OCI-LY3 (cell line): ENCODE measurements at regions not wholly inside any gene's neighbourhood (a gene's known extent, or its start where the extent isn't known, plus 50 kb on each side); places are given as distances from the start of the nearest gene placed in this dataset.

Experiments
- EZH2phosphoT487 ChIP-seq: fragments of 200-600 bp; shearing (Covaris generic); IDR thresholded peaks from 2 replicates; pipeline ENCODE4 v1.6.1; 2018; ENCODE audit warnings: antibody characterized with exemption, mixed run types, low read depth
- TF ChIP-seq, protein P1 (sequence below): fragments of 200-600, 300-600 bp; sonication (generic); IDR thresholded peaks from 2 replicates; pipeline ENCODE4 v1.5.1; 2014; ENCODE audit warnings: antibody characterized with exemption, low read length, low read depth

DNA sequence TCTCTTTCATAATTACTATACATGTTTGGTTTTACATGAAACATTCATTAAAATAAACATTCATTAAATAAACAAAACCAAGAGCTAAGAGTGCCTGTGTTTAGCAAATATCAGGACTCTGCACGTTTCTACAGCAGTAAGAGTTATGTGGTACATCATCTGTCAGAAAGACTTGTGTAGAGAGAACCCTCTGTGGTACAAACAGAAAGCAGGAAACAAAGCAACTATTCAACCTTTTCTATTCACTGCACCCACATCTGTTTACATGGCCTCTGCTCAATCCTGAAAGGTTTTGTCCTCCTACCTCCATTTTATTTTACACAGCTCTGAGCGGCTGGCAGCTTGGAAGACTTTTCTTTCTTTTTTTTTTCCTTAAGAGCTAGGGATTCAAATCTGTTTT is 90.7 kb upstream of the PCDH18 start:
- no peak for TF ChIP-seq EZH2phosphoT487
- TF ChIP-seq, protein P1, sequence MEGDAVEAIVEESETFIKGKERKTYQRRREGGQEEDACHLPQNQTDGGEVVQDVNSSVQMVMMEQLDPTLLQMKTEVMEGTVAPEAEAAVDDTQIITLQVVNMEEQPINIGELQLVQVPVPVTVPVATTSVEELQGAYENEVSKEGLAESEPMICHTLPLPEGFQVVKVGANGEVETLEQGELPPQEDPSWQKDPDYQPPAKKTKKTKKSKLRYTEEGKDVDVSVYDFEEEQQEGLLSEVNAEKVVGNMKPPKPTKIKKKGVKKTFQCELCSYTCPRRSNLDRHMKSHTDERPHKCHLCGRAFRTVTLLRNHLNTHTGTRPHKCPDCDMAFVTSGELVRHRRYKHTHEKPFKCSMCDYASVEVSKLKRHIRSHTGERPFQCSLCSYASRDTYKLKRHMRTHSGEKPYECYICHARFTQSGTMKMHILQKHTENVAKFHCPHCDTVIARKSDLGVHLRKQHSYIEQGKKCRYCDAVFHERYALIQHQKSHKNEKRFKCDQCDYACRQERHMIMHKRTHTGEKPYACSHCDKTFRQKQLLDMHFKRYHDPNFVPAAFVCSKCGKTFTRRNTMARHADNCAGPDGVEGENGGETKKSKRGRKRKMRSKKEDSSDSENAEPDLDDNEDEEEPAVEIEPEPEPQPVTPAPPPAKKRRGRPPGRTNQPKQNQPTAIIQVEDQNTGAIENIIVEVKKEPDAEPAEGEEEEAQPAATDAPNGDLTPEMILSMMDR: no peak
